ENCODE measurements at regions not wholly inside any gene's neighbourhood (a gene's known extent, or its start where the extent isn't known, plus 50 kb on each side); places are given as distances from the start of the nearest gene placed in this dataset.
"Not testable (repeated sequence)": the region's sequence is repeated elsewhere in the genome, so short reads cannot be mapped to it uniquely, and the experiment has no call there.

- no peak overlapping the region for H3K4me3 ChIP-seq (ENCODE audit: low read depth, low read length)
- DNase-seq (ENCODE audit: low read depth), result no peak
Measured at GRCh38 chr18:38693104-38693503, 1127.5 kb upstream of the CELF4 start.

DNA sequence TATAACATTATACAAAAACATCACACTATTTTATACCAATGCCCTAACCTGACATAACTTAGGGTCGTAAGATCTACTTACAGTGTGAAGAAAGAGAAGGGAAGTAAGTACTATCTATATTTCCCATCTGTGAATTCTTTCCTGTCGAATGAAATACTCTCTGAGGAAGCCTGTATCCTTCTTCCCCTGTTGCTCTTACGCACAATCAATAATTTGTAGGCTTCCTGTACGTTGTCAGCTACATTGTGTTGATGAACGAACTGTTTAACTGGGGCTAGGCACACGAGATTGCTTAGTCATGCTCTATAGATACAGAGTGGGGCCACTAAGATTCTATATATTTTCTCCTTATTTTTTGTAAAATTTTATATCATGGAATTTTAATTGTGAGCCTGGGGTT lies 1125.0 kb upstream of the CELF4 start:
- DNase-seq (ENCODE audit: low read depth), result no peak
- no peak overlapping the region for H3K4me3 ChIP-seq (ENCODE audit: low read depth, low read length)

GRCh38 chr18:38688416-38688815 lies 1122.8 kb upstream of the CELF4 start:
- H3K4me3 ChIP-seq (ENCODE audit: low read depth, low read length), result no peak overlapping the region
- DNase-seq (ENCODE audit: low read depth), result no peak

GRCh38 chr18:38670486-38670885 lies 1104.9 kb upstream of the CELF4 start:
- DNase-seq (ENCODE audit: low read depth), result no peak
- H3K4me3 ChIP-seq (ENCODE audit: low read depth, low read length), result no peak overlapping the region

DNA sequence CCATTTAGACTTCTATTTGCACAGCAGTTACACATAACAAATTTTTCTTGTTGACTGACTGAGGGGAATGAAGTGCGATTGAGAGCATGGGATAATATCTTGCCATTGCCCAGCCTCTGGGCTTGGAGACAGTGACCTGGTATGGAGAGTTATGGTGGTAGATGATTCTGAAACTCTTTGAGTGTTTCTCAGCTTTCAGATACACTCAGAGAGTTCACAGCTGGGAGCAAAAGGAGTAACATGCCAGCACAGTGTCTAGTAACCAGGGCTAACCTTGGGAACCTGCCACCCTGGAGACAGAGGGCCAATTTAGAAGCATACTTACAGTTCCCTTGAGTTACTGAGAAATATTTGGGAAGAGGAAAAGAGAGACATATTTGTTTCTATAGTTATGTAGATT lies 1099.3 kb upstream of the CELF4 start:
- DNase-seq (ENCODE audit: low read depth), result no peak
- no peak overlapping the region for H3K4me3 ChIP-seq (ENCODE audit: low read depth, low read length)

- DNase-seq (ENCODE audit: low read depth), result no peak
- H3K4me3 ChIP-seq (ENCODE audit: low read depth, low read length), result no peak overlapping the region
Measured at GRCh38 chr18:38663682-38664081, 1098.1 kb upstream of the CELF4 start.

- DNase-seq (ENCODE audit: low read depth), result no peak
- H3K4me3 ChIP-seq (ENCODE audit: low read depth, low read length), result no peak overlapping the region
Measured at GRCh38 chr18:38663270-38663669, 1097.7 kb upstream of the CELF4 start.

- no peak overlapping the region for H3K4me3 ChIP-seq (ENCODE audit: low read depth, low read length)
- no peak for DNase-seq (ENCODE audit: low read depth)
Measured at GRCh38 chr18:38654946-38655345, 1089.3 kb upstream of the CELF4 start.

GRCh38 chr18:38651736-38652135 lies 1086.1 kb upstream of the CELF4 start:
- H3K4me3 ChIP-seq (ENCODE audit: low read depth, low read length), result no peak overlapping the region
- no peak for DNase-seq (ENCODE audit: low read depth)

- no peak for DNase-seq (ENCODE audit: low read depth)
- no peak overlapping the region for H3K4me3 ChIP-seq (ENCODE audit: low read depth, low read length)
Measured at GRCh38 chr18:38648179-38648578, 1082.6 kb upstream of the CELF4 start.

- no peak overlapping the region for H3K4me3 ChIP-seq (ENCODE audit: low read depth, low read length)
- DNase-seq (ENCODE audit: low read depth), result no peak
Measured at GRCh38 chr18:38646296-38646695, 1080.7 kb upstream of the CELF4 start.

DNA sequence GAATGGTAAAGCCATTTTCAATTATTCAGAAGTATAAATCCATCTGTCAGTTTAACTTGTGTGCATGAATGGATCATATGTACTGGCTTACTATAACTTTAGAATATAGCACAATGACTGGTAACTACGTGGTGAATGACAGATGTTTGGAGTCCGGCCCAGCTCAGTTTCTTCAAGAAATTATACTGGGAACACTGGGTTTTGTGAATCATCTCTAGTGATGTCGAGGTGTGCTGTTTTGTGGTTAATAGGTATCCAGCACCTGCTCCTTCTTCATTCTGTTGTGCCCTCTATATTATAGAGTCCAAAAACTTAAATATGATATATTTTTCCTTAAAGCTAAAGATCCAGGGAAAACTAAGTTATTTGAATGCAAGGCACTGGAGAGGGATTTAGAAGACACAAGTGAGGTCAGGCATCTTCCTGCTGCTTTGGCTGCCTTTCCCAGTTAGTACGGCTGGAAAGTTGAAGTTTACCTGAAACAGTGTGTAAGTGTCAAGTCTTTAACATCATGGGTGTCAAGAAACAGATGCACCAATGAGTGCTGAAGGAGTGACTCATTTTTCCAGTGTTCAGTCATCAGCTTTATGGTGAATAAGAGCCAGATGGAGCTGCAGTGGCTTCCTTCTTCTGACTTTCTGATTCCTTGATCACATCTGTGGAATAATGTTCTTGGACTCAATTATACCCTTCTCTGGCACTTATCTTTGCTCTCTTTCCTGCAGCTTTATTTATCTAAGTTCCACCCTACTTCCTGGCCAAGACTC lies 1079.5 kb upstream of the CELF4 start:
- no peak overlapping the region for H3K4me3 ChIP-seq (ENCODE audit: low read depth, low read length)
- no peak for DNase-seq (ENCODE audit: low read depth)

GRCh38 chr18:38642711-38643110 lies 1077.1 kb upstream of the CELF4 start:
- DNase-seq (ENCODE audit: low read depth), result no peak

DNA sequence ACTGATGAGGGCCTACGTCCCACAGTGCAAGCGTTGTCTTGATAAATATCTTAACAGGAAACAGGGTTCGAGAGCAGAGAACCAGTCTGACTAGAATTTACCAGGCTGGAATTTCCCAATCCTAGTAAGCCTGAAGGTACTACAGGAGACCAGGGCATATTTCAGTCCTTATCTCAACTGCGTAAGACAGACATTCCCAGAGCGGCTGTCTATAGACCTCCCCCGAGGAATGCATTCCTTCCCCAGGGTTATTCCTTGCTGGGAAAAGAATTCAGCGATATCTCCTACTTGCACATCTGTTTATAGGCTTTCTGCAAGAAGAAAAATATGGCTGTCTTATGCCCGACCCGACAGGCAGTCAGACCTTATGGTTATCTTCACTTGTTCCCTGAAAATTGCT lies 1074.1 kb upstream of the CELF4 start:
- DNase-seq (ENCODE audit: low read depth); H3K4me3 ChIP-seq (ENCODE audit: low read depth, low read length): not testable (repeated sequence)

More at GRCh38 chr18:38642711-38643110, 1077.1 kb upstream of the CELF4 start:
- H3K4me3 ChIP-seq (ENCODE audit: low read depth, low read length), result no peak overlapping the region

DNA sequence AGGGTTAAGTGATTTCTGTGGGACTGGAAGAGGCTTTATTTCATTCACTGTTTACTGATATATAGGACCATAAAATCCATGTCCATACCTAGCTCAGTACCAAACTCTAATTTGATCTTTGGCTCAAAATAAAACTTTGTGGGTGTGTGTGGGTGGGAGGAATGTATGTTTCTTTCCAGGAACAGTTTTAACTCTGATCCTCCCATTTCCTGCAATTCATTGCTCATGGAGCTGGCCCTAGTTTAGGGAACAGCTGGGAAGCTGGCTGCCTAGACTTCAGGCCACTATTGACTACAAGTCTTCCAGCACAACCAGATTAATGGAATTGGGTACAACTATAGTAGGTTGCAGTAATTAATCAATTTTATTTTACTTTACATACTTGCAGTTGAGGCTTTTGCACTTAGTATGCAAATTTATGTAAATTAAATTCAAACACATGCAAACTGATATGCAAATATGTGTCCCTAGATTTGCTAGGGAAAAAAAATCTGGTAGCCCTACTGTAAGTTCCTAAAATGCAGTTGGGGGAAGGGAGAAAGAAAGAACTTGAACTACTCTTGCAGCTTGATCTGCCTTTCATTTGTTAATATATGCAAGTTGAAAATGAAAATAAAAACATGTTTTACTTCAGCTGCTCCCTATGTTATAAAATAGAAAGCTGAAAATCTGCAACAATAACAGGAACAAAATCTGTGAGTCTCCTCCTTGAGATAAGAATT lies 1070.3 kb upstream of the CELF4 start:
- DNase-seq (ENCODE audit: low read depth), result no peak
- no peak overlapping the region for H3K4me3 ChIP-seq (ENCODE audit: low read depth, low read length)

DNA sequence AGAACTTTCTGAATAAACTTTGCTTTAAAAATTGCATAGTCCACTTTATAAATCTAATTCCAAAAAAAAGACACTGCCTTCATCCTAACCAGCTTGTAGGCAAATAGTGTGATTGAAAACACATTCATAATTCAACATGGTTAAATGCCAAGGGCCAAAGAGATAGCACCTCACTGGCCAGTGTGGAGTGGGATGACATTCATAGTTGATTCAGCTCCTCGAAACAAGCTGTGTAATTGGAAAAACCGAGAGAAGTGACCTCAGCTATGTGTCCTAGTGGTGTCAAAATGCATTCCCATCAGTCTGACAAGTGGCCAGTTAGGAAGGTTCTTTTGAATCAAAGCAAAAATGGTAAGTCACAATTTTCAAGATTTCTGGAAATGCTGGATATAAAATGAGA lies 1068.5 kb upstream of the CELF4 start:
- no peak overlapping the region for H3K4me3 ChIP-seq (ENCODE audit: low read depth, low read length)
- no peak for DNase-seq (ENCODE audit: low read depth)

DNA sequence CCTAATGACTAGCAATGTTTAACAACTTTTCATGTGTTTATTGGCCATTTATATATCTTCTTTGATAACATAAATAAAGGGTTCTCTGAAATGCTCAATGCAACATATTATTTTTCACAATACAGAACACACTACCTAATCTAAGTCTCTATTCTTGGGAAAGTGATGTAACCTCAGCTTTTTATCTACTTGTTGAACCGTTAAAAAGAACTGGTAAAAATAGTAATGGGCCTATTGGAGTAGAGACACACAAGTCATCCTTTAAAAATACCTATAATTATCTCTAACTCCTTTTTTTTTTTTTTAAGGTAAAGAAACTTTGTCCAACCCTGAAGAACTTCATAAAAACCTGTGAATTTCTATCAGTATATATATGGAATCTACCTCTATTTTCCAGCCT lies 1067.7 kb upstream of the CELF4 start:
- no peak for DNase-seq (ENCODE audit: low read depth)
- H3K4me3 ChIP-seq (ENCODE audit: low read depth, low read length), result no peak overlapping the region

DNA sequence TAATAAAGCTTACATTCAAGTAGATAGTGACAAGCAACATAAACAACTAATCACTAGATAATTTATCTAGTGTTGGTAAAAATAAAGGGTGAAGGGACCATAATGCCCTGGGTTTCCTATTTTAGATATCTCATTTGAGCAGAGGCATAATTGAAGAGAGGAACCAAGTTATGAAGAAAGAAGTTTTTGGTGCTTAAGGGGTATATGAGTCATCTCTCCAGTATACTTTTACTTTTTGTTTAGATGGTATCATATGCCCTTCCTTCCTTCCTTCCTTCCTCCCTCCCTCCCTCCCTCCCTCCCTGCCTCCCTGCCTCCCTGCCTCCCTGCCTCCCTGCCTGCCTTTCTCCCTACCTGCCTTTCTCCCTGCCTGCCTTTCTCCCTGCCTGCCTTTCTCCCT lies 1053.5 kb upstream of the CELF4 start:
- no peak overlapping the region for H3K4me3 ChIP-seq (ENCODE audit: low read depth, low read length)
- DNase-seq (ENCODE audit: low read depth), result no peak

GRCh38 chr18:38616306-38616705 lies 1050.7 kb upstream of the CELF4 start:
- no peak for DNase-seq (ENCODE audit: low read depth)
- H3K4me3 ChIP-seq (ENCODE audit: low read depth, low read length), result no peak overlapping the region

DNA sequence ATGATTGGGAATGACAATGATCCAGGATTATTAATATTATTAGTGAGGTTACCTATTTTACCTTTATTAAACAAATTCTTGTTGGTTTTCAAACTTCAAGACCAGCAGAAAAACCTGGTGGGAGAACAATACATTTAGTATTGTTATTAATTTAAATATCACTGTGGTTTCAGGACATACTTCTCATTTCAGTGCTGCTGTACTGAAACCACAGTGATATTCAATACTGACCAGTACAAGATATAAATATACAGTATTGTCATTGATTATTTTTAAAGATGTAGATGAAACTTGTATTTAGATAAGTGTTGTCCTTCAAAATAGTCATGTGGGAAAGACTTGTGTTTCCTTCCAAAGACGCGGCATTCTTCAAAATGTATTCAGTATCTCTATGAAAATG lies 1047.3 kb upstream of the CELF4 start:
- no peak overlapping the region for H3K4me3 ChIP-seq (ENCODE audit: low read depth, low read length)
- DNase-seq (ENCODE audit: low read depth), result no peak

Data from skeletal muscle cell (primary cell).